SHP77 (cell line): ENCODE measurements at regions not wholly inside any gene's neighbourhood (a gene's known extent, or its start where the extent isn't known, plus 50 kb on each side); places are given as distances from the start of the nearest gene placed in this dataset.
A peak's percentile ranks its signal among the peaks of the same experiment; 100 is the strongest.

ENCODE experiments used
- DNase-seq, 2 experiments: peaks; one replicate each; lab custom pipeline; 2025; lab: John Stamatoyannopoulos, UW

- DNase-seq, result no peak
Measured at GRCh38 chr3:61311044-61311443, 59.8 kb upstream of the FHIT start.

DNA sequence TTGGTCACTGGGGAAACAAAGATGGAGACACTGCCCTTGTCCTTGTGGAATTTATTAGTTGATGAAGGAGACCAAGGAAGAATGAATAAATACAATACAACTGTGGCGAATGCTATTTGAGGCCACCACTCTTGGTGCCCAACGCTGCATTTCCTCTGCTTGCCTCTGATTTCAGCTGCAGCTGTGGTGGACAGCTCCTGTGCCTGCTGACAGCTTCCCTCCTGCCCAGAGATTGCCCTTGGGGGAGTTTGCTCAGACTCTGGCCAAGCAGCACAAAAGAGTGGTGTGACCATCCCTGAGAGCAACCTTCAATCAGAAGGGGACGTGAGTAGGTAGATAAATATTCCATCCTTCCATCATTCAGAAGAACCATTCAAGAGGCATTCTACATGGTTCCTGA, 64.6 kb upstream of the FHIT start:
- DNase-seq, result no peak

GRCh38 chr3:61323094-61323493, 71.8 kb upstream of the FHIT start:
- DNase-seq, result no peak

- DNase-seq, result no peak
Measured at GRCh38 chr3:61331929-61332552, 80.8 kb upstream of the FHIT start.

- no peak for DNase-seq
Measured at GRCh38 chr3:61333192-61333961, 82.1 kb upstream of the FHIT start.

DNA sequence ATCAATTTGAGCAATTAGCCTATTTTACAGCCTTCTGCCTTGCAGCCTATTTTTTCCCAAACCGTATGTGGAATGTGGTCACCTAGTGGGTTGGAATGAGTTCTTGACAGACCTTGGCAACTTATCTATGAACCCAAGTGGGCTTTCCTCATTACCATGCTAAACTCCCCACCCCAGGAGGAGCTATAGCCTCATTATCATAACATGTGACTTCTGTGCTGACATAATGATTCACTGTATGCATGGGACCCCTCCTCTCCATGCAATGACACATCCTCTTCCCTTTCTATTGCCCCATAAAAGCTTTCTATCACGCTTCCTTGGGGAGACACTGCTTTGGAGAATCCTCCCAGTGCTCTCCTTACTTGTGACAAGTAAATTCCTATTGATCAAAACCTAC, 83.5 kb upstream of the FHIT start:
- DNase-seq, result no peak

DNA sequence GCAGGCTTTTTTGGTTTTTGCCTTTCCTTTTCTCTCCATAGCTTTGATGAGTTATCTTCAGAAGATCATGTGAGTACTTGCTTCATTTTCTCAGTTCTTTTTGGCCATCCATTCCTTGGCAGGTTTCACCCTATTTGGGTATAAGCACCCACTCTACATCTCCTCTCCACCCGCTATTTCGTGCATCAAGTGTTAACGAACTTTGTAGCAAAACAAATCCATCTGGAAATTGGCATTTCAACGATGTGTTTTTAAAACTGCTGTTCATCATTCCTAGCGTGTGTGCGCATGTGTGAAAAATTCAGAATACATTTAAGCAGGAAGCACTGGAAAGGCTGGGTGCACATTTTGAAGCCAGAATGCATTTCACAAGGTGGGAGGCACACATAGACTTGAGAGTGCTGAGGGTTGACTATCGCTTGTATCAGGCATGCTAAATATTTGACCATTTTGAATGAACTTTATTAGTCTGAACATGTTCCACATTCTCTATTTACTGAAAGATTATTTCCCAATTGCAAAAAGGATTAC, 89.7 kb upstream of the FHIT start:
- no peak for DNase-seq

DNA sequence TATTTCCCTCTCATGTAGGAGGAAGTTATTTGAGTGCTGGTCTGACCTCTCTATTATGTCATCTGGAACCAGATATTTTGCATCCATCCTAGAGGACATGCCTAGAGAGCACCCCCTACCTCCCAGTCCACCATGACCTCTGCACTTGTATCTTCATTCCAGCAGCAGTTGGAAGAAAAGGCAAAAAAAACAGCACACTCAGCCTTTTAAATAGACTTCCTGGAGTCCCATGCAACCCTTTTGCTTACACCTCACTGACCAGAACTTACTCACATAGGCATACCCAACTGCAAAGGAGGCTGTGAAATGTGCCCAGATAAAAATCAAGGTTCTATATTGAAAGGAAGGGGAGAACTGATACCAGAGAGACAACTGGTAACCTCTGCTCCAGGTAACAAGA, 92.3 kb upstream of the FHIT start:
- no peak for DNase-seq

GRCh38 chr3:61345020-61345419, 93.8 kb upstream of the FHIT start:
- DNase-seq, result no peak

- DNase-seq, result no peak
Measured at GRCh38 chr3:61347981-61348380, 96.7 kb upstream of the FHIT start.

DNA sequence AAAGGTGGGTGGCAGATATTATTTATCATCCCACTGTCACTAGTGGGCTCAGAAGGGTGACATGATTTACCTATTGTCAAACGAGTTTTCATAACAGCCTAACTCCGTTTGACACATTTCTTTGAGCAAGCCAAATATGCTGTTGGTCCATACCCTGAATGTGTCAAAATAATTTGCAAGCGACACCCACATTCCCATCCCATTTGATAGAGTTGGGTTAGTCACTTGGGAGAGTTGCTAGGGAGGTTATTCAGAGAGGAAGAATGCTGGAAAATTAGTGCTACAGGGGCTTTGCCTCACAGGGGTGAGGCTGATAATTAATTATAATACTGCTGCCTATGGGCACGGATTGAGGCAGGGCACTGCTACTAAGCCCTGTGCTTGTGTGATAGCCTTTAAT, 98.5 kb upstream of the FHIT start:
- DNase-seq, result no peak

- no peak for DNase-seq
Measured at GRCh38 chr3:61350782-61351309, 99.6 kb upstream of the FHIT start.

GRCh38 chr3:61352306-61352705, 101.1 kb upstream of the FHIT start:
- DNase-seq, result no peak

GRCh38 chr3:61353382-61353781, 102.1 kb upstream of the FHIT start:
- DNase-seq, result no peak

- no peak for DNase-seq
Measured at GRCh38 chr3:61354604-61355003, 103.4 kb upstream of the FHIT start.

DNA sequence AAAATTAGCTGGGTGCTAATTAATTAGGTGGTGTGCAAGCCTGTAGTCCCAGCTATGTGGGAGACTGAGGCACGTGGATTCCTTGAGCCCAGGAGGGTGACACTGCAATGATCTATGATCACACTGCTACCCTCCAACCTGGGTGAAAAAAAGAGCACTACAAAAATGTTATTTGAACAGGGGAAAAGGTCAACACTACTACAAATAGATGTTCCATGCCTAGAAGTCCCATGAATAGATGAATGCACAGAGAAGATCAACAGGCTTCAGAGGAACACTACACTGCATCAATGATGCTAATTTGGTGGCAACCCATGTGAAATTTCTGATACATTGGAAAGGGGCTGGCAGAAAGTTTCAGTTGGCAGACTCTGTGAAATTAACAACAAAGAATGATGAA, 105.4 kb upstream of the FHIT start:
- peak in 1 of 2 experiments; percentile 6 for DNase-seq

DNA sequence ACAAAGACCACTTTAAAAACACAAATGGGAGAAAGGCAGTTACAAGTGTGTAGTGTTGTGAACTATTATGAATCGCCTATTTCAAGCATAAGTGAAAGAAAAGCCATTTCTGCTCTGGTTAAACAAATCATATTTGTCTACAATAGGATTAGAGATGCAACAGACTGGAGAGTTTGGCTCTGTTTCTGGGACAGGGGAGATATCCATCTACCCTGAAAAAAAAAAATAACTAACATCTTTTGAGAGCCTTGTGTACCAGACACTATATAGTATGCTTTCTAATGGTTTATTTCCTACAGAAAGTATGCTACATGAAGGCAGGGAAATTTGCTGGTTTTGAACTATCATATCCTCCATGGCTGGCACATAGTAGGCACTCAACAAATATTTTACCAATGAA, 106.7 kb upstream of the FHIT start:
- DNase-seq, result no peak

- DNase-seq, result peak; percentile 15 to 68
Measured at GRCh38 chr3:61358364-61358763, 107.1 kb upstream of the FHIT start.

DNA sequence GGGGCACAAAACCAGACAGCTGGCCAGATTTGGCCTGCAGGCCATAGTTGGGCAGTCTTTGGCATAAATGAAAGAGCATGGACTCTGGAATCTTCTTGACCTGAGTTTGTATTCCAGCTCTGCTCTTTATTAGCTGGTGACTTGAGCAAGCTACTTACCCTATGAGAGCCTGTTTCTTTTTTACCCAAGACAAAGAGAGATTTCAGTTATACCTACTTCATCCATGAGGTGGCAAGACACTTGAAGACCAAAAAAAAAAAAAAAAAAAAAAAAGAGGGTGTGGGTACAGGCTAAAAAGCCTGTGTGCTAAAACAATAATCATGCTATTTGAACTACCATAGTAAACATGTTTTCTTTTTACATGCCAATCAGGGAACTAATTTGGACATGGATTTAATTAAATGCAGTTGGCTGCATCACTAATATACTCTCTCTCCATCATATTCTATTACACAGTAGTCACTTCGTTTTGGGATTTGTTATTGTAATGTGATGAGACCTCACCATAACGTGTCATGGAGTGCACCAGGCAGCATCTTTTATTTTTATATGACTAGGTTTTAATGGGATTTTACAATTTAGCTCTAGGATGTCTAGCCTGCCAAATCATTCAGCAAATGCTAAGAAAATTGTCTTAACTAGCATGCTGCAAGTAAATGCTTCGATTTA, 109.2 kb upstream of the FHIT start:
- DNase-seq, result no peak

GRCh38 chr3:61369678-61370077, 118.4 kb upstream of the FHIT start:
- no peak for DNase-seq

GRCh38 chr3:61371123-61371522, 119.9 kb upstream of the FHIT start:
- DNase-seq, result peak; percentile 16 to 17

GRCh38 chr3:61372723-61373122, 121.5 kb upstream of the FHIT start:
- DNase-seq, result no peak

DNA sequence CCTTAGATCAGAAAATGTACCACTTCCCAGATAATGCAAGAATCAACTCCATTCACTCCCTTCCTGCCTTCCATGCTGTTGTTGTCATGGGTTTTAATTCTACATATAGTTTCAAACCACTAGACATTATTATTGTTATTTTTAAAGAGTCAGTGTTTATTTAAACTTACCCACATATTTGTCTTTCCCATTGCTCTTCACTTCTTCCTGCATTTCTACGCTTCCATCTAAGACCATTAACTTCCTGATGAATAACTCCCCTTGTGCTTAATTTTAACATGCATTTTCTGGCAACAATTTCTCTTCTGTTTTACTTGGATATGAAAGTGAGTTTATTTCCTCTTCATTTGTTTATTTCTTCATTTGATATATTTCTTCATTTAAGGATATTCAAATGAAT, 127.1 kb upstream of the FHIT start:
- no peak for DNase-seq
